OCI-LY7 (cell line): ENCODE measurements at regions not wholly inside any gene's neighbourhood (a gene's known extent, or its start where the extent isn't known, plus 50 kb on each side); places are given as distances from the start of the nearest gene placed in this dataset.

Experiments used
- BruUV-seq: library from RNA; stranded (reverse); fragments of 400-500 nt; replicated peaks from 2 replicates; lab custom pipeline; 2021; lab: Mats Ljungman, UMichigan
- CTCF ChIA-PET: fragments of 300-600 bp; sonication (Branson Sonifier 250); formaldehyde crosslinking; loops from one replicate; lab custom pipeline; 2022; ENCODE audit warnings: antibody characterized with exemption; ENCODE audit not compliant: unreplicated experiment; lab: Charles Lee
- POLR2A ChIA-PET: fragments of 300-600 bp; sonication (Branson Sonifier 250); formaldehyde crosslinking; loops from one replicate; lab custom pipeline; 2022; ENCODE audit warnings: antibody characterized with exemption; lab: Charles Lee
- DNase-seq: peaks from one replicate; pipeline ENCODE4 v3.0.0-alpha.2; 2015; ENCODE audit warnings: low spot score
- H2AFZ ChIP-seq: fragments of 200-600 bp; sonication (generic), shearing (Covaris generic); 2 replicates; pipeline ENCODE4 v1.6.1; 2014; ENCODE audit warnings: mild to moderate bottlenecking, antibody characterized with exemption, low read length, moderate library complexity
- H3K27ac ChIP-seq: fragments of 200-600 bp; sonication (generic); 2 replicates; pipeline ENCODE4 v1.5.1; 2014; ENCODE audit warnings: mixed run types, low read depth, mild to moderate bottlenecking, moderate library complexity, low read length, inconsistent platforms; ENCODE audit not compliant: poor library complexity, severe bottlenecking
- H3K36me3 ChIP-seq: fragments of 200-600 bp; sonication (generic); 2 replicates; pipeline ENCODE4 v1.6.1; 2014; ENCODE audit warnings: mild to moderate bottlenecking, antibody characterized with exemption, low read length, moderate library complexity, mixed read lengths; ENCODE audit not compliant: insufficient read depth
- H3K4me1 ChIP-seq: fragments of 200-600 bp; sonication (generic); 2 replicates; pipeline ENCODE4 v1.5.1; 2014; ENCODE audit warnings: mild to moderate bottlenecking, low read length; ENCODE audit not compliant: insufficient read depth, poor library complexity, severe bottlenecking
- H3K4me2 ChIP-seq: fragments of 200-600 bp; sonication (generic); 2 replicates; pipeline ENCODE4 v1.6.1; 2014; ENCODE audit warnings: mild to moderate bottlenecking, low read length
- H3K4me3 ChIP-seq: fragments of 200-600 bp; sonication (generic); 2 replicates; pipeline ENCODE4 v1.5.1; 2014; ENCODE audit warnings: mild to moderate bottlenecking, low read depth, low read length; ENCODE audit not compliant: poor library complexity, severe bottlenecking
- H3K79me2 ChIP-seq: fragments of 200-600 bp; sonication (generic); 2 replicates; pipeline ENCODE4 v1.6.1; 2016; ENCODE audit warnings: low read depth, mild to moderate bottlenecking, low read length, moderate library complexity, mixed read lengths; ENCODE audit not compliant: insufficient read depth
- H3K9me2 ChIP-seq: fragments of 200-600 bp; sonication (generic); 2 replicates; pipeline ENCODE4 v1.6.1; 2016; ENCODE audit warnings: mild to moderate bottlenecking, low read length, mixed read lengths; ENCODE audit not compliant: insufficient read depth
- H3K9me3 ChIP-seq: fragments of 200-600 bp; sonication (generic); 2 replicates; pipeline ENCODE4 v1.6.1; 2014; ENCODE audit warnings: mild to moderate bottlenecking, mixed run types, low read length, mixed read lengths
- H4K20me1 ChIP-seq: fragments of 200-600 bp; sonication (generic); 2 replicates; pipeline ENCODE4 v1.6.1; 2014; ENCODE audit warnings: mild to moderate bottlenecking, antibody characterized with exemption, low read length, moderate library complexity, mixed read lengths; ENCODE audit not compliant: insufficient read depth
- CTCF ChIP-seq: fragments of 200-600 bp; sonication (generic); conservative IDR thresholded peaks from 2 replicates; pipeline ENCODE4 v1.5.1; 2014; ENCODE audit warnings: mild to moderate bottlenecking, antibody characterized with exemption, low read length, moderate library complexity, mixed read lengths
- EZH2phosphoT487 ChIP-seq: fragments of 200-600 bp; sonication (generic); IDR thresholded peaks from 2 replicates; pipeline ENCODE4 v1.6.1; 2018; ENCODE audit warnings: low read depth, borderline replicate concordance, mild to moderate bottlenecking, mixed run types, antibody characterized with exemption, low read length, moderate library complexity, mixed read lengths
- intact Hi-C: fragments of 100-400 bp; cut with micrococcal nuclease; formaldehyde crosslinking; loops from one replicate; pipeline ENCODE4 v1.10.0; 2022; ENCODE audit not compliant: unreplicated experiment

DNA sequence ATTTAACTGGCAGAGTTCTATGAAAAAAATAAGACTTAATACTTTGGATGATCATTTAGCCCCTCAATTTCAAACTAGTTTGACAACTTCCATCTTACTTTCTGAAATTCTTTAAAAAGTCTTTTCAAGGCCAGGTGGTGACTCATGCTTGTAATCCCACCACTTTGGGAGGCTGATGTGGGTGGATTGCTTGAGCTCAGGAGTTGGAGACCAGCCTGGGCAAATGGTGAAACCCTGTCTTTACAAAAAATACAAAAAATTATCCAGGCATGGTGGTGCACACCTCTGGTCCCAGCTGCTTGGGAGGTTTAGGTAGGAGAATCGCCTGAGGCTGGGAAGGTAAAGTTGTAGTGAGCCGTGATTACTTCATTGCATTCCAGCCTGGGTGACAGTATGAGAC, 154.4 kb downstream of the TANC2 start:
- ChIA-PET POLR2A (no interaction called here), CTCF (no interaction called here)
- Histone ChIP-seq H3K27ac (no peak overlapping the region), H3K4me3 (no peak overlapping the region), H2AFZ (no peak overlapping the region), H3K4me1 (no peaks in the 10 kb centered on the region), H3K79me2 (no peaks in the 10 kb centered on the region), H4K20me1 (no peaks in the 10 kb centered on the region), H3K9me2 (no peaks in the 10 kb centered on the region), H3K4me2 (no peak overlapping the region), H3K9me3 (no peaks in the 10 kb centered on the region), H3K36me3 (no peaks in the 10 kb centered on the region)
- no peak for TF ChIP-seq CTCF
- TF ChIP-seq EZH2phosphoT487: no peak
- BruUV-seq: no TSS peak
- intact Hi-C loops: no loop called here
- DNase-seq: no peak

- ChIA-PET CTCF (no interaction called here), POLR2A (no interaction called here)
- Histone ChIP-seq H3K9me3 (no peaks in the 10 kb centered on the region), H3K4me2 (no peak overlapping the region), H3K4me3 (no peak overlapping the region), H3K79me2 (no peaks in the 10 kb centered on the region), H4K20me1 (no peaks in the 10 kb centered on the region), H2AFZ (no peak overlapping the region), H3K4me1 (no peaks in the 10 kb centered on the region), H3K36me3 (no peaks in the 10 kb centered on the region), H3K27ac (no peak overlapping the region), H3K9me2 (no peaks in the 10 kb centered on the region)
- no peak for TF ChIP-seq EZH2phosphoT487
- TF ChIP-seq CTCF: no peak
- BruUV-seq: no TSS peak
- DNase-seq: no peak
- intact Hi-C loops: no loop called here
Measured at GRCh38 chr17:63124536-63124935, 158.5 kb downstream of the TANC2 start.

- Histone ChIP-seq H3K4me1 (no peaks in the 10 kb centered on the region), H3K4me3 (no peak overlapping the region), H2AFZ (no peak overlapping the region), H4K20me1 (no peaks in the 10 kb centered on the region), H3K27ac (no peak overlapping the region), H3K9me3 (no peaks in the 10 kb centered on the region), H3K79me2 (no peaks in the 10 kb centered on the region), H3K4me2 (no peak overlapping the region), H3K36me3 (no peaks in the 10 kb centered on the region), H3K9me2 (no peaks in the 10 kb centered on the region)
- DNase-seq: no peak
- ChIA-PET POLR2A (no interaction called here), CTCF (no interaction called here)
- BruUV-seq: no TSS peak
- intact Hi-C loops: no loop called here
- TF ChIP-seq CTCF: no peak
- TF ChIP-seq EZH2phosphoT487: no peak
Measured at GRCh38 chr17:63124958-63125357, 158.9 kb downstream of the TANC2 start.
